HG02798 (cell line): ENCODE measurements at regions not wholly inside any gene's neighbourhood (a gene's known extent, or its start where the extent isn't known, plus 50 kb on each side); places are given as distances from the start of the nearest gene placed in this dataset.

Source experiments
- ATAC-seq: cut with Tn5 transposase; IDR thresholded peaks from one replicate; pipeline ENCODE4 v1.9.1; 2021; ENCODE audit warnings: mild to moderate bottlenecking; ENCODE audit not compliant: unreplicated experiment, poor library complexity

- no peak for ATAC-seq
Observed at GRCh38 chr17:77676237-77676661, 282.3 kb upstream of the TNRC6C start.

DNA sequence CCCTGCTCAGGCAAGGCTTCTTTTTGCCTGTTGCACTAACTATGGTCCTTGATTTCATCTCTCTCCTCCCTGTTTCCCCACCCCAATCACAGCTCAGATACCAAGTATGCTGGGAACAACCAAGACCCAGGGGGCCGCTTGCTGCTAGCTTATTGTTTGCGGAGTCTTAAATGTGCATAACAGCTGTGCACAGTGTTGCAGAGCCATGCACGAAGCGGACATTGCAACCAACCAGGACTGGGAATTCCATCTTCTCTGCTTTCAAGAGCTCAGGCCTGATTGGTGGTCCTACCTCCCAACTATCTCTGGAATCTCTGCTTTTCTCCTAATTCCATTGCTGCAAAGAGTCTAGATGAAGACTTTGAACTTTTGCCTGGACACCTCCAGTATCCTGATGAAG lies 281.3 kb upstream of the TNRC6C start:
- ATAC-seq: no peak

- ATAC-seq: no peak
Observed at GRCh38 chr17:77677630-77678029, 280.9 kb upstream of the TNRC6C start.

DNA sequence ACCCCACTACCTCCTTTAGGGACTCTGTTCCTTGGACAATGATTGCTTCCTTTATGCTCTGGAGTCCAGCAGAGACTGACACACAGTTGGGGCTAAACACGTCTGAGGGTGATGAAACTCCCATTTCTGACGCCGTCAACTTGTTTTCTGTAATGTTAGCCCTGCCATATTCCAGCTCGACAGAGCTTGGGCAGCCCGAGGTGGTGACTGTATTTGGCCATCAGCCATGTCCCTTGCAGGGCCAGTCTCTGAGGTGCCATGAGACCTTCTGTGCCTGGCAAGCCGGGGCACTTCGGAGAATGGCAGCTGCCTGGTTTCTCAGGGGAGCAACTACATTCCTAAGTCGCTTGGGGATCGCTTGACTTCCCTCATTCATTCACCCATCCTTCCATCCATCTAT lies 278.9 kb upstream of the TNRC6C start:
- ATAC-seq: no peak

DNA sequence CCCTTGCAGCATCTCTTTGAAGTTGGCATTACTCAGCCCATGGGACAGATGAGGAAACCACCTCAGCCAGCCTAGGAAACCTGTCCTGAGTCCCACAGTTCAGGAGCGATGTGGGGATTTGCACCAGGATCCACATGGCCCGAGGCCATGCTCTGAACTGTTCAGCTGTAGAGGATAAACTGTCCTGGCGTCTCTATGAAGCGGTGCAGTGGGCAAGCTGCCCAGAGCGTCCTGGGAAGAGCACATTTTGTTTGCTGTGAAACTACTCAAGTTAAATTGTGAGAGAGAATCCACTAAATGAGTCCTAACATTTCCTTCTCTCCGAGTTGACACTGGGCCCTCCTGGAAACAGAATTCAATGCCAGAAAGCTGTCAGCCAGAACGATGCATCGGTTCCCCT lies 276.6 kb upstream of the TNRC6C start:
- no peak for ATAC-seq

DNA sequence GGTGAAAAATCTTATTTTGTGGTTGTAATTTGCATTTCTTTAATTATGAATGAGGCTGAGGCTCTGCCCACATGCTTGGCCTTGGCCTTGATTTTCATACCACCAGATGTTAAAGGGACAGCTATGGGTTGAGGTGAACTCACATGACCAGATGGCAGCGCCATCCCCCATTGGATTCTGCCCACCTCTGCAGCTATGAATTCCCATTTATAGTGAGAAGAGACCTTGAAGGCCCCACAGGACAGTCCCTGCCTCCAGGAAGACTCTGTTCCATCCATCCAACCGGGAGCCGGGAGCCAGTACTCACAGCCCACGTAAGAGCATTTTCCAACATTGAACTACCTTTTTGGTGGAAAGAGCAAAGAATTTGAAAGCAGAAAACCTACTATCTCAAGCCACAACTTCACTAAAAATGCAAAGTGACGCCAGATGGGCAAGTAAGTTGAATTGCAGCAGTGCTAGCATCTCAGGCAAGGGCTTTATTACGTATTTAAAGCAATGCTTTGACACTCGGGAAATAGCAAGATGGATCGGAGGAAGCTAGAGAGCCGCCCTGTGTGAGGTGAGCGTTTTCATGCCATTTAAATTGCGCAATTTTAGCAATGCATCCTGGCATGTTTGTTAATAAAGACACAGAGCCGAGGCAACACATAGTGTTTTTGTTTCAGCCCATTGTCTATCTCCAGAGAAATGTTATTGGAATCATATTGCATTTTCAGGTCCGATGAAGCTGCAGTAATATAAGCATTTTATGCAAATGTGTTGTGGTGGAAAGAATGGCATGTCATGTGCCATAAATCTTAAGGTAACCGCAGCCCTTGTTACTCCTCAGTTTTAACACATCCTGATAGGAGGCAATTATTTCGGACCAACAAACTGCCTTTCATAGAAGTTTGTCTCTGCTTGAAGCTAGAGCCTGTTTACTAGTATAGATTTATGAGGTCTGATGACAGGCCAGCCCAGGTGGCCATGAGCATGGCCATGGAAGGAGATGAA lies 273.4 kb upstream of the TNRC6C start:
- no peak for ATAC-seq

DNA sequence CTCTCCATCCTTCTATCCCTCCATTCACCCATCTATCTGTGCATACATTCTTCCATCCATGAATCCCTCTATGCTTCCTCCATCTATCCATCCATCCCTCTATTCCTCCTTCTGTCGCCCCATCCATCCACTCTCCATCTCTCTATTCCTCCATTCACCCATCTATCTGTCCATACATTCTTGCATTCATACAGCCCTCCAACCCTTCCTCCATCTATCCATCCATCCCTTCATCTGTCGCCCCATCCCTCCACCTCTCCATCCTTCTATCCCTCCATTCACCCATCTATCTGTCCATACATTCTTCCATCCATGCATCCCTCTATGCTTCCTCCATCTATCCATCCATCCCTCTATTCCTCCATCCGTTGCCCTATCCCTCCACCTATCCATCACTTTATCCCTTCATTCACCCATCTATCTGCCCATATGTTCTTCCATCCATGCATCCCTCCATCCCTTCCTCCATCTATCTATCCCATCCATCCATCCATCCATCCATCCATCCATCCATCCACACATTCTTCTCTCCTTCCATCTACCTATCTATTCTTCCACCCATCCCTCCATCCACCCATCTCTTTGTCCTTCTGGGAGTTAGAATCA lies 272.5 kb upstream of the TNRC6C start:
- no peak for ATAC-seq

DNA sequence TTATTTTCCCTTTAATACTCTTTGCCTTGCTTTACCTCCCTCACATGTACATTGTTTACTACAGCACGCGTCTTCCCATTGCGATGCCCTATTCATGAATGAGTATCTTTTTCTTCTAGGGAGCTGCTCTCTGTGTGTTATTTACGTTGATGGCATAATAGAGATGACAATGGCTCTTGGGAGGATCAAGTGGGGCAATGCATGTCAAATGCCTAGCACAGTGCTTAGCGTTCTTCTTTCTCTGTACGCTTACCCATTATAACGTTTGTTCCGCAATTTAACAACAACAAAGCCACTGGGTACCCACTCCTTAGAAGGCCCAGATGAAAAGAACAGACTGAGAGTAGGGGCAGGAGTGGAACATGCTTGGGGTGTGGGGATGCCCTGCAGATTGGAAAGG lies 271.6 kb upstream of the TNRC6C start:
- no peak for ATAC-seq

- no peak for ATAC-seq
Observed at GRCh38 chr17:77687417-77687816, 271.1 kb upstream of the TNRC6C start.

DNA sequence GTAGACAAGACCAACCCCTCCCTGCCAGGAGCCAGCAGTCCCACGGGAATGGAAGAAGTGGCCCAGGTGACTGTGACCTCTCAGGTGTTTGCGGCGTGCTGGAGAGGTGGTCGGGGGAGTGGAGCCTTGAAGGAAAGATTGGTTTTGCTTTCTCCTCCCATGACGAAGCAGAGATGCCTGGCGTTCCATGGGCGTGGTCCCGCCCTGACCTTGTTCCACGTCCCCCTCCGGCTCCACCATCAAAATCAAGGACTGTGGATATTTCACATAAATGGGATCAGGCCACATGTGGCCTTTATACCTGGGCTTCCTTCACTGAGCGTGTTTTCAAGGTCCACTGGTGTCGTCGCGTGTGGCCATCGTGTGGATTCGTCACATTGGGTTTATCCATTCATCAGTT lies 270.6 kb upstream of the TNRC6C start:
- ATAC-seq: no peak

GRCh38 chr17:77688369-77688768 lies 270.1 kb upstream of the TNRC6C start:
- no peak for ATAC-seq

- ATAC-seq: no peak
Observed at GRCh38 chr17:77690271-77691161, 268.0 kb upstream of the TNRC6C start.

- no peak for ATAC-seq
Observed at GRCh38 chr17:77691216-77692085, 267.1 kb upstream of the TNRC6C start.

- no peak for ATAC-seq
Observed at GRCh38 chr17:77692571-77693161, 265.8 kb upstream of the TNRC6C start.

- no peak for ATAC-seq
Observed at GRCh38 chr17:77693301-77693700, 265.2 kb upstream of the TNRC6C start.

- no peak for ATAC-seq
Observed at GRCh38 chr17:77693776-77694175, 264.7 kb upstream of the TNRC6C start.

DNA sequence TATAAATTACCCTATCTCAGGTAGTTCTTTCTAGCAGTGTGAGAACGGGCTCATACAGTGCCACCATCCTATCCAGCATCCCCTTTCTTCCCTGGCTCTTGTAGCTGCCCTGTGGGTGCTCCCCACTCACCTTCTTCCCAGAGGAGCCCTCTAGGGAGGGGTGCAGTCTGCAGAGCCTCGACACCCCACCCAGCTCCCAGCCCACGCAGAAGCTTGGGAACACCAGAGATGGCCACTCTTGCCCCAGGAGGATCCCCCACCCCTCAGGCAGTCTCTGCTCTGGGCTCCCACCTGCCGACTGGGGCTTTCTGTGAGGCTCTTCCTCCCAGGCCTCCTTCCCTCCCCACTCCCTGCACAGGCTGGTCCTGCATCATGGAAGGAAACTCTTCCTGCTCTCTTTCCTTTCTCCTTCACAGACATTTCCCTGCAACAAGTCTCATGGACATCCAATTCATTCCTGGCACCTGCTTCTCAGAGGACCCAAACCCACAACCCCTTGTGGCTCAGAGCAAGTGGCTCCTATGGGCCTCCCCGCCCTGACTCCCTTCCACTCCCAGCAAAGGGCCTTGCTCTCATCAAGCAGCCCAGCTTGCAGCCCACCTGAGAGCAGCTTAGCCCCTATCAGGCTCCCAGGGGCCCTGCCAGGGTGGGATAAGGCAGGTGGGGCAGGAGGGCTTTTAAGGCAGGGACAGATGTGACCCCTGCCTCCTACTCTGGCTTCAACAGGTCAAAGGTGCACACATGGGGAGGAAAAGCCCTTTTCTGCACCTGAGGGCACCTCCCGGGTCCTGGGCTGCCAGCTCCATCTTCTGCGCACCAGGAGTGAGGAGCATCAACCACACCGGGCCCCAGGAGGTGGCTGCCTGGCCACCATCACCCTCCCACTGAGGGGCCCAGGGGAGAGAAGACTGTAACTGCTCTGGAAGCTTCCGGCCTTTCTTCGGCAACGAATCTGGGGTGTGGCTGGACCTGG lies 263.8 kb upstream of the TNRC6C start:
- ATAC-seq: no peak

DNA sequence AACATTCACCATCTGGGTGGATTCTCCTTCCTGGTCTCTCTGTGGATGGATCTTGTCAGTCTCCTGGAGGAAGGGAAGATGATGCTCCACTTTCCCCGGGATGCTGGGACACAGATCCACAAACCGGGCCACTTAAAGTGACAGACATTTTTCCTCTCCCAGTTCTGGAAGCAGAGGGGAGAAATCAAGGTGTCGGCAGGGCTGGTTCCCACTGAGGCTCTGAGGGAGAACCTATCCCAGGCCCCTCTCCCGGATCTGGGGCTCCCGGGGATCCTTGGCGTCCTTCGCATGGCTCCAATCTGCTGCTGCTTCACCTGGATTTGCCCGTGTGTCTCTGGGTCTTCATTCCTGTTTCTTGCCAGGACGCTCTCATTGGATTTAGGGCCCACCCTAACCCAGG lies 263.1 kb upstream of the TNRC6C start:
- no peak for ATAC-seq
